Stimulated activated CD8-positive, alpha-beta memory T cell treated with anti-CD3 and anti-CD28 coated beads, Interleukin-12 subunit alpha, Interleukin-12 subunit beta, amount 100 ng/mL, for 1 hour (primary cell): ENCODE measurements at regions not wholly inside any gene's neighbourhood (a gene's known extent, or its start where the extent isn't known, plus 50 kb on each side); places are given as distances from the start of the nearest gene placed in this dataset.
"Not testable (repeated sequence)": the region's sequence is repeated elsewhere in the genome, so short reads cannot be mapped to it uniquely, and the experiment has no call there.

ENCODE experiments used
- DNase-seq: peaks from one replicate; pipeline ENCODE4 v3.0.0-alpha.2; 2020; ENCODE audit warnings: low read depth

GRCh38 chr17:77526259-77526711, 385.5 kb downstream of the SEC14L1 start:
- DNase-seq = no peak

- DNase-seq = no peak
These were observed 386.1 kb downstream of the SEC14L1 start for GRCh38 chr17:77526728-77527350.

GRCh38 chr17:77527409-77527808, 386.6 kb downstream of the SEC14L1 start:
- DNase-seq = no peak

- DNase-seq = no peak
These were observed 387.2 kb downstream of the SEC14L1 start for GRCh38 chr17:77527836-77528505.

GRCh38 chr17:77528516-77529327, 388.0 kb downstream of the SEC14L1 start:
- no peak for DNase-seq

GRCh38 chr17:77529328-77529650, 388.5 kb downstream of the SEC14L1 start:
- DNase-seq = no peak

GRCh38 chr17:77530591-77530990, 389.8 kb downstream of the SEC14L1 start:
- no peak for DNase-seq

- DNase-seq = no peak
These were observed 390.2 kb downstream of the SEC14L1 start for GRCh38 chr17:77531002-77531401.

- no peak for DNase-seq
These were observed 390.9 kb downstream of the SEC14L1 start for GRCh38 chr17:77531641-77532040.

GRCh38 chr17:77533697-77534096, 392.9 kb downstream of the SEC14L1 start:
- not testable (repeated sequence) for DNase-seq

GRCh38 chr17:77534137-77534536, 393.4 kb downstream of the SEC14L1 start:
- DNase-seq = no peak

GRCh38 chr17:77535435-77535834, 394.7 kb downstream of the SEC14L1 start:
- no peak for DNase-seq

- no peak for DNase-seq
These were observed 395.1 kb downstream of the SEC14L1 start for GRCh38 chr17:77535892-77536291.

GRCh38 chr17:77537566-77537965, 396.8 kb downstream of the SEC14L1 start:
- DNase-seq = no peak

GRCh38 chr17:77540531-77540930, 399.8 kb downstream of the SEC14L1 start:
- DNase-seq = no peak

GRCh38 chr17:77540975-77541374, 400.2 kb downstream of the SEC14L1 start:
- no peak for DNase-seq

GRCh38 chr17:77542011-77542410, 401.2 kb downstream of the SEC14L1 start:
- no peak for DNase-seq

GRCh38 chr17:77542551-77543490, 402.1 kb downstream of the SEC14L1 start:
- DNase-seq = peak; percentile 47

GRCh38 chr17:77543801-77544200, 403.0 kb downstream of the SEC14L1 start:
- DNase-seq = no peak

- no peak for DNase-seq
These were observed 403.8 kb downstream of the SEC14L1 start for GRCh38 chr17:77544347-77545110.

- no peak for DNase-seq
These were observed 406.0 kb downstream of the SEC14L1 start for GRCh38 chr17:77546772-77547241.
